Skin epidermis (tissue), 12 donors: ENCODE measurements at regions not wholly inside any gene's neighbourhood (a gene's known extent, or its start where the extent isn't known, plus 50 kb on each side); places are given as distances from the start of the nearest gene placed in this dataset.

Source experiments
- H3K27ac ChIP-seq, 21 experiments: fragments of 200-600 bp; sonication (generic) in 11 of 21; one replicate each; pipeline ENCODE4 v1.5.0; 2020; ENCODE audit warnings: mild to moderate bottlenecking in 3 of 21, inconsistent platforms in 2 of 21, moderate library complexity in 2 of 21
- H3K4me3 ChIP-seq, 7 experiments: fragments of 200-600 bp; sonication (generic) in 2 of 7; one replicate each; pipeline ENCODE4 v1.5.0; 2020; ENCODE audit warnings: inconsistent platforms in 2 of 7, mild to moderate bottlenecking in 2 of 7, moderate library complexity in 1 of 7

DNA sequence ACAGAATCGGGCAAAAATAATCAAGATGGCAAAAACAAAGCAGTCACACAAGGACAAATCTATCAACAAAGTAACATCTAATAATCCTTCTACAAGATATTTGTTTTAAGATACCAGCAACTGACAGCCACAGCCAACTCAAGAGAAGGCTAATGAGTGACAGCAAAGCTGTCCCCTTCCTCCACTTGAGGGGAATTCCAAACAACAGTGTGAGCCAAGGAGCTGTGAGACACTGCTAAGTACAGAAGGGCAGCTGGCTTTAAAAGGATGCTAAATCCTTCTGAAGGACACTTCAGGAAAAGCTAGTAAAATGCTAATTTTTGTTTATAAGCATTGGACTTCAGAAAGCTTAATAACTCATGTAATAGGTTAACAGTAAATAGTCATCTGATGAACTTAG is 120.3 kb upstream of the GOLGA8J start:
- Histone ChIP-seq H3K4me3 (no peak overlapping the region), H3K27ac (no peak overlapping the region)

DNA sequence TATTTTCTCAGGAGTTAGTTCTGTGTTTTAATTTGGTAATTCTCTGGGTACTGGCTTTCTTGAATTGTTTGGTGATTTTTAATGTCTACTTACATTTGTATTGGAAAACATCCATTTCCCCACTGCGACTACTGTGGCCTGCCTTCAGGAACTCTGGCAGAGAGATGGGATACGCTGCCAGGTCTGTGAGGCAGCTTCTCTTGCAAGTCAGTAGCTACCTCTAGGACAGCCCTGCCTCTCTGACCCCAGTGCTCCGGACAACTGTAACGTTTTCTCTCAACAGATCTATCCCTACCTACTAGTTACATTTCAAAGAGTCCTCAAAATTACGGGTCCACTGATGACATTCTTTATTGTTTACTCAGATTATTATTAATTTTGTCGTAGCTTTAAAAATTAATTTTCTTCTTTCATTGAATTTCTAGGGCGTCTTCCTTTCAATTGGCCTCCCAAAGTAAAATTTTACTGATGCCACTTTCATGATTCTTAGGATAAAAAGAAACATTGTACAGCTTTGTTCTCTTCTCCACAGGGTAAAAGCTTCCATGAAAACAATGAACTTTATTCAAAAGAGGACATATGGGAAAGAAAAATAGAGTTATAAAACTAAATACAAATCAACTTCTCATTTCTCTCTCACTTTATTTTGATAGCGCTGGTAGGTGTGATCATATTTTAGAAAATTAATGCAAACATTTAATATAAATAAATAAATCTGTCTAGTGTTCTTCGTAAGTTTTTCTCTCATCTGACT is 123.2 kb upstream of the GOLGA8J start:
- H3K27ac ChIP-seq: no peak overlapping the region
- no peak overlapping the region for H3K4me3 ChIP-seq

- no peak overlapping the region for H3K4me3 ChIP-seq
- no peak overlapping the region for H3K27ac ChIP-seq
Observed at GRCh38 chr15:29952225-29952624, 130.0 kb upstream of the TJP1 start.

- H3K4me3 ChIP-seq: no peak overlapping the region
- H3K27ac ChIP-seq: no peak overlapping the region
Observed at GRCh38 chr15:29945943-29946596, 123.8 kb upstream of the TJP1 start.

DNA sequence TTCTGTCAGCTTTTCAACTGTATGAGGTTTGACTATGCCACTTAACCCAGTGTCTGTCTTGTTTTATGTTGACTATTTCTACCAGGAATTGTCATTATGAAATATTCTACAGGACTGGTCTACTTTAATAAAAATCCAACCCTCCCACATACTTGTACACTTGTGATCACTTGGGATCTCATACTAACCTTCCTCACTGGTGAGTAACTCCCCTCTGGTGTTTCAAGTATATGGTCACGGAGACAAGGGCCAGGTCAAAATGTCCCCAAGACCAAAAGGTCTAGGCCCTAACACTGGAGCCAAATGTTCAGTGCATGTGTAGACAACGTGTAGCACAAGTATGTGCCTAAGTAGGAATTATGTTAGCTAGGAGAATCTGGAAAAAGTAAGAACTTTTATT is 122.7 kb upstream of the TJP1 start:
- H3K4me3 ChIP-seq: no peak overlapping the region

GRCh38 chr15:29942548-29942947 is 120.3 kb upstream of the TJP1 start:
- Histone ChIP-seq H3K27ac (no peak overlapping the region), H3K4me3 (no peak overlapping the region)

More for the DNA sequence above, 122.7 kb upstream of the TJP1 start:
- H3K27ac ChIP-seq: no peak overlapping the region

GRCh38 chr15:29942143-29942542 is 119.9 kb upstream of the TJP1 start:
- H3K27ac ChIP-seq: no peak overlapping the region
- no peak overlapping the region for H3K4me3 ChIP-seq

DNA sequence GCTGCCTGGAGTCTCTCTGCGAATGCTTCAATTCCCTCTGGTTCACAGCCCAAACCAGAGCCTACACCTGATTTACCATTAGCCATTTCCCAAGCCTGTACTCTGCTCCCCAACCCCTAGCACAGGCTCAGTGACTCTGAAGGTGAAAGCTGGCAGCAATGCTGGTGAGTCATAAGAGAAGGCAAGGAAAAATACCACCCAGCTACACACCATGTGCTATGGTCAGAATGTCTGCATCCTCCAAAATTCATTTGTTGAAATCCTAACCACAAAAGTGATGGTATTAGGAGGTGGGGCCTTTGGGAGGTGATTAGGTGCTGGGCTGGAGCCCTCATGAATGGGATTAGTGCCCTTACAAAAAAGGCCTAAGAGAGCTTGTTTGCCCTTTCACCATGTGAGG is 117.1 kb upstream of the TJP1 start:
- Histone ChIP-seq H3K27ac (no peak overlapping the region), H3K4me3 (no peak overlapping the region)

DNA sequence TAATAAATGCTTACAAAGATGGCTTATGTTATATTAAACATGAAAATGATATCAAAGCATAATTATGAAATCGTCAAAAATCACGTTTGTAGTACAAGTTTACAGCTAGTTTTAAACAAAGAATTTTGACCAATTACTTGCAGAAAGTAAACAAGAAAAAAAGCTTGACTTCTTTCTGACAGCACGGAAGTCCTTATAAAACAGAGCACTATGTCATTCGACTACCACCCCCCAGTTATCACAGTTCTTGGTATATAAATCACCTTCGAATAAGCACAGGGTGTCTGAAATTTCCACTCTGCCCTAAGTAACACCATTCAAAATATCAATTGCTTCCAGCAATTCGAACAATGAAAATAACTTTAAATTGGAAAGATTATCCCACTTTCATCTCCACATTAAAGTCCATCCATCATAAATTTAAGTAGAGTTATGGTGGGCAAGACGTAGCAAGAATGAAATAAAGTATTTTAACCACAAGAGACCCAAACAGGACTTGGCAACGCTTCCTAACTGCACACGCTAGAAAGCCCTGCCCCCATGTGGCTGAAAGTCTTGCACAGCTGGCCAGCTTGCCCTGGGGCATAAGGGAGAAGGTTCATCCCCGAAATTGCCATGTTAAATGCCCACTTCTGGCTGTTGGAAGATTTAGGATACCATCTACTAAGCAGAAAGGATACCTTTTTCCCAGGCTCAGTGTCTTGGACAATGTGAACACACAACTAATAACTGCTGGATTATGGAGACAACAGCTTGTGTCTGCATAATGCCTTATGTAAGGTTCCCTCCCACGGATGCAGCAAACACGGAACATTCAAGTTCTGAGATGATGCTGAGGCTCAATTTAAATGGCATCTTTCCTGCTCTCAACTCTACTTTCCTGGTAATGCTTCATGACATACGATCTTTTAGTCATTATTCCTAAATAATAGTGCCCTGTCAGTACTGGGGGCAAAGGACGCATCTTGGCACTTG is 116.4 kb upstream of the TJP1 start:
- no peak overlapping the region for H3K4me3 ChIP-seq
- no peak overlapping the region for H3K27ac ChIP-seq

GRCh38 chr15:29937956-29938355 is 115.7 kb upstream of the TJP1 start:
- no peak overlapping the region for H3K27ac ChIP-seq
- H3K4me3 ChIP-seq: no peak overlapping the region

DNA sequence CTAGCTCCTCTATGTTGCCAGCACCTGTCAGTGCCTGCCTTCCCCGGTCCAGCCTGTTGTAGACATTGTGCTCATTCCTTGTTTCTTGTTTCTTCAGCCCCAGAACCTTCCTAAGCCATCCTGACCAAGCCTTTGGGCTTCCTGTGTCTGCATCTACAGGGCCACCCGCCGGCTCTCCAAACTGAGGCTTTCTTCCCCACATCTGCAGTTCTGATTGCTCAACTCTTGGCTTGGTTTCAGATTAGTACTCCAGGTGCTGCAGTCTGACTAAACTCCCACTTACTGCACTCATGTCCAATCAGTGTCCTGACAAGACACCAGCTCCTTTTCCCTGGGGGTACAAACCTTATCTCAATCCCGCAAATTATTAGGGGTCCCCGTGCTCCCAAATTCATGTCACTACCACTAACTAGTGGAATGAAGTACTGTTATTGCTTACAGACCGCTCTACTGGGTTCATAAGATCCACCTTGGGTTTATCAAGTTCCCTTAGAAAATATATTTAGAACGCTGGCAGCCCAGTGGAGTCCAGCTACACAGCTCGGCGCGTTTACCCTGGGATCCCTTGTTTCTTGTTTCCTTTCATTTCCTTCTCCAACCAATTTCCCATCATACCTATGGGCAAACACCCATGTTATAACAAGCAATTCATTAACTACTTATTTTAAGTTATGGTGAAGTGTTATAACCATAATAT is 114.2 kb upstream of the TJP1 start:
- Histone ChIP-seq H3K27ac (no peak overlapping the region), H3K4me3 (no peak overlapping the region)

DNA sequence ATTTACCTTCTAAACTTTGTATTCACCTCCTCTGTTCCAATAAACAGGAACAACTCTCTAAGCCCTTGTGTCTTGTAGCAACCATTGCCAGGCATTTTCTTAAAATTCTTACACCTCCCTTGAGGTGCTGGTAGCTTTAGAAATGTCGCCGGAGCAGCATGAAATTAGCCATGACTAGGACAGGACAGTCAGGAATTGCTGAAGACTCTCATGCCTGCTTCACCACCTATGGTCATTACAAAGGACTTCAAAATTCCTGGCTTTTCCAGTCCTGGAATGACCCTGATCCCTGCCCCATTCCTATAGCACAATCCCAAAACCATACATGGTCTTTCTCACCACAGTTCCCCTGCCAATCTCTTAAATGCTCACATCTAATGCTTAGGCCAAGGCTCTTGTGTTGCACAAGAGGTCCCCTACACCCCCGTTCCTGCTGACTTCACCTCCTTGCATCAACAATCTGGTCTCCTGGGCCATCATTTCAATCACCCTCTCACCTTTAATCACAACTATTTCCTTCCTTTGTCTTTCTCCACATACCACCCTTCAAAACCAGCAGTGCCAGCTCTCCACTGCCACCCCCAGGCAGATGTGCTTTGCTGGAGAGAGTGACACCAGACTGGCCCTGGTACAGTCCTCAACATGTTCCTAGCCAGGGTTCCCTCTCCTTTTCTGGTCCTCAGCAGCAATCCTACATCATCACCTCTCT is 113.2 kb upstream of the TJP1 start:
- H3K27ac ChIP-seq: no peak overlapping the region
- H3K4me3 ChIP-seq: no peak overlapping the region

DNA sequence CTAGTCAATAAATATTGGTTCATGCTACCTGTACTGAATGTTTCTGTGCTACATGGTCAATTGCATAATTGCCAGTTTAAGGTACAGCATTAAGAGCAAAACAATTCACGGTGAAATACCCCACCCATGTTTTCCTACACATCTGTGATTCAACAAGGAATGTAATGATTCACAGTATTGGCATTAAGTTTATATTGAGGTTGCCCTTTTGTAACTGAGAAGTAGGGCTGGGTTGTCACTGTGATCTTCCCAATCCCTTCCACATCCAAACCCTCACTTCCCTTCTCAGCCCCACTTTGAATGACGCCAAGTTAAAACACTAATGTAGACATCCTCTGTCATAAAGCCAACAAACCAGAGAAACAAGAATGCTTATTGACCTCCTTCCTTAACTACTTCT is 112.0 kb upstream of the TJP1 start:
- H3K27ac ChIP-seq: no peak overlapping the region
- no peak overlapping the region for H3K4me3 ChIP-seq

DNA sequence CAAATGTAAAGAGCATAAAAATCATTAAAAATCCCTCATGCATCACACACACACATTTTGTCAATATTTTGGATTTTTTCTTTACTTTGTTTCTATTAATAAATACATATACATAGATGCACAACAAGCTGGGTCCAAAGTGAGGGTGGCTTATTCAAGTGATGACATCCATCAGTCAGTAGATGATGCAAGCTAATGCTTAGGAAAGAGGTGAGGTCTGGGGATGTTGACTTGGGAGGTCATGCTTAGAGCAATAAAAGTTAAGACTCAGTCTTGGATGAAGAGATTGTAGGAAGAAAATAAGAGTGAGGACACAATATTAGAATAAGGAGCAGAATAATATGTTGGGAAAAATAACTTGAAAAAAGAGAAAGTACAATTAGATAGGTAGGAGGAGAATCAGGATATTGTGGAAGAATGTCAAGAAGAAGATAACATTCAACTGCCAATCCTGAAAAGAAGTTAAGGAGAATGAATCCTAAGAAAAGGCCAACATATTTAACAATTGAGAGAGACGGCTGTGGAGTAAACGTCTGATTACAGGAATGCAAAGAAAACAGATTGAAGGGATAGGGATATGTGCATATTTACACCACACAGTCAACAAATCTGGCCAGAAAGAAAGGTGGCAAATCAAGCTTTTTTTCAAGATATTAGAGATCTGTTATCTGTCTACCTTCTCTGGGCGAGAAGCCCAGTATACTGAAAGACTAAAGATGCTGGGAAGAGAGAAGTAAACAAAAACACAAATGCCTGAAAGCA is 111.0 kb upstream of the TJP1 start:
- H3K4me3 ChIP-seq: no peak overlapping the region
- peak overlapping the region in 1 of 21 experiments; percentile 17 for H3K27ac ChIP-seq

GRCh38 chr15:29926083-29926388 is 103.8 kb upstream of the TJP1 start:
- no peak overlapping the region for H3K4me3 ChIP-seq
- peak overlapping the region in 1 of 21 experiments; percentile 36 for H3K27ac ChIP-seq

- peak overlapping the region in 1 of 21 experiments; percentile 36 for H3K27ac ChIP-seq
- H3K4me3 ChIP-seq: no peak overlapping the region
Observed at GRCh38 chr15:29925227-29926082, 103.2 kb upstream of the TJP1 start.

GRCh38 chr15:29924750-29925149 is 102.5 kb upstream of the TJP1 start:
- no peak overlapping the region for H3K4me3 ChIP-seq
- no peak overlapping the region for H3K27ac ChIP-seq

GRCh38 chr15:29922191-29922590 is 99.9 kb upstream of the TJP1 start:
- Histone ChIP-seq H3K27ac (no peak overlapping the region), H3K4me3 (no peak overlapping the region)
